ENCODE measurements at regions not wholly inside any gene's neighbourhood (a gene's known extent, or its start where the extent isn't known, plus 50 kb on each side); places are given as distances from the start of the nearest gene placed in this dataset.

- Histone ChIP-seq H3K9me3 (peaks cover 9% of the 10 kb centered on the region), H3K4me3 (no peak overlapping the region), H3K36me3 (ENCODE audit: low read depth) (no peaks in the 10 kb centered on the region), H3K4me1 (ENCODE audit: low read depth) (no peaks in the 10 kb centered on the region)
- DNase-seq, result no peak
- intact Hi-C loops (cut with DNase I, micrococcal nuclease), result no loop called here
- no peak for TF ChIP-seq CTCF (IDR thresholded peaks at IDR 0.05)
- no peak for ATAC-seq
Observed at GRCh38 chr7:138285129-138285528, 174.9 kb upstream of the TRIM24 start.

- intact Hi-C loops (cut with DNase I, micrococcal nuclease), result no loop called here
- no peak for TF ChIP-seq CTCF (IDR thresholded peaks at IDR 0.05)
- Histone ChIP-seq H3K4me3 (no peak overlapping the region), H3K4me1 (ENCODE audit: low read depth) (no peaks in the 10 kb centered on the region), H3K9me3 (peaks cover 12% of the 10 kb centered on the region), H3K36me3 (ENCODE audit: low read depth) (no peaks in the 10 kb centered on the region)
- ATAC-seq, result no peak
- DNase-seq, result no peak
Observed at GRCh38 chr7:138286846-138287245, 173.2 kb upstream of the TRIM24 start.

- H3K9me3 ChIP-seq, result peaks cover 12% of the 10 kb centered on the region
- intact Hi-C loops (cut with DNase I, micrococcal nuclease), result no loop called here
- no peak for ATAC-seq
- H3K4me3 ChIP-seq, result no peak overlapping the region
- TF ChIP-seq CTCF (IDR thresholded peaks at IDR 0.05), result no peak
- H3K4me1 ChIP-seq (ENCODE audit: low read depth), result no peaks in the 10 kb centered on the region
- no peak for DNase-seq
- no peaks in the 10 kb centered on the region for H3K36me3 ChIP-seq (ENCODE audit: low read depth)
Observed at GRCh38 chr7:138287549-138287948, 172.5 kb upstream of the TRIM24 start.

GRCh38 chr7:138289082-138289481, 171.0 kb upstream of the TRIM24 start:
- no peak for DNase-seq
- ATAC-seq, result no peak
- intact Hi-C loops (cut with DNase I, micrococcal nuclease), result no loop called here
- H3K36me3 ChIP-seq (ENCODE audit: low read depth), result no peaks in the 10 kb centered on the region
- no peak overlapping the region for H3K4me3 ChIP-seq
- no peak for TF ChIP-seq CTCF (IDR thresholded peaks at IDR 0.05)
- peaks cover 12% of the 10 kb centered on the region for H3K9me3 ChIP-seq
- H3K4me1 ChIP-seq (ENCODE audit: low read depth), result no peaks in the 10 kb centered on the region

GRCh38 chr7:138289864-138290263, 170.2 kb upstream of the TRIM24 start:
- ATAC-seq (no peak), DNase-seq (no peak)
- Histone ChIP-seq H3K36me3 (ENCODE audit: low read depth) (no peaks in the 10 kb centered on the region), H3K9me3 (peaks cover 12% of the 10 kb centered on the region), H3K4me1 (ENCODE audit: low read depth) (no peaks in the 10 kb centered on the region), H3K4me3 (no peak overlapping the region)
- intact Hi-C loops (cut with DNase I, micrococcal nuclease), result no loop called here
- TF ChIP-seq CTCF (IDR thresholded peaks at IDR 0.05), result no peak

- Histone ChIP-seq H3K9me3 (peaks cover 12% of the 10 kb centered on the region), H3K36me3 (ENCODE audit: low read depth) (no peaks in the 10 kb centered on the region), H3K4me3 (no peak overlapping the region), H3K4me1 (ENCODE audit: low read depth) (peaks cover 8% of the 10 kb centered on the region)
- DNase-seq (no peak), ATAC-seq (no peak)
- intact Hi-C loops (cut with DNase I, micrococcal nuclease), result no loop called here
- no peak for TF ChIP-seq CTCF (IDR thresholded peaks at IDR 0.05)
Observed at GRCh38 chr7:138292951-138293350, 167.1 kb upstream of the TRIM24 start.

Data from mucosa of descending colon (tissue), 3 donors.